ENCODE measurements at regions not wholly inside any gene's neighbourhood (a gene's known extent, or its start where the extent isn't known, plus 50 kb on each side); places are given as distances from the start of the nearest gene placed in this dataset.
A peak's percentile ranks its signal among the peaks of the same experiment; 100 is the strongest.

DNA sequence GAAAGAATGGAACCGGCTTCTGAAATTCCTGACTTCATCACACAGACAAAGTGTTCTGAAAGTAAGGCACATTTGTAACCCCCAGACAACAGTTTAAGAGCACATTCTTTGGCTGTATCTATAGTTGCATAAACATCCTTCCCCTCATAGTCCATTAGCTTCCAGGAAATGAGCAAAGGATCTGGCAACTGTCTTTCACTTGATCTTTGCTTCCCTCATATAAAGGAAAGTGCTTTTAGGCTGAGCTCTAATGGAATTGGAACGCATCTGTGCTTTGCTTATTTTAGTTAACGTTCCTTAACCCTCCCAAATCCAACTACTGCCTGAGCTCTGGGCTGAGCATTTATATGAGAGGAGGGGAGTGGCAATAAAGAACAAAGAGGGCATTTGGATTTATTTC lies 76.9 kb upstream of the API5 start:
- no peaks in the 10 kb centered on the region for H3K36me3 Mint-ChIP-seq (ENCODE audit: low read depth)
- no peak for DNase-seq
- peaks cover 20% of the 10 kb centered on the region for H3K9me3 Mint-ChIP-seq
- H3K4me3 Mint-ChIP-seq = no peak overlapping the region
- peak overlapping the region; percentile 43 for H3K27ac Mint-ChIP-seq
- peaks cover 10% of the 10 kb centered on the region for H3K4me1 Mint-ChIP-seq
- H3K27me3 Mint-ChIP-seq (ENCODE audit: low read depth, poor library complexity) = peaks cover 8% of the 10 kb centered on the region
- TF ChIP-seq, protein P1, sequence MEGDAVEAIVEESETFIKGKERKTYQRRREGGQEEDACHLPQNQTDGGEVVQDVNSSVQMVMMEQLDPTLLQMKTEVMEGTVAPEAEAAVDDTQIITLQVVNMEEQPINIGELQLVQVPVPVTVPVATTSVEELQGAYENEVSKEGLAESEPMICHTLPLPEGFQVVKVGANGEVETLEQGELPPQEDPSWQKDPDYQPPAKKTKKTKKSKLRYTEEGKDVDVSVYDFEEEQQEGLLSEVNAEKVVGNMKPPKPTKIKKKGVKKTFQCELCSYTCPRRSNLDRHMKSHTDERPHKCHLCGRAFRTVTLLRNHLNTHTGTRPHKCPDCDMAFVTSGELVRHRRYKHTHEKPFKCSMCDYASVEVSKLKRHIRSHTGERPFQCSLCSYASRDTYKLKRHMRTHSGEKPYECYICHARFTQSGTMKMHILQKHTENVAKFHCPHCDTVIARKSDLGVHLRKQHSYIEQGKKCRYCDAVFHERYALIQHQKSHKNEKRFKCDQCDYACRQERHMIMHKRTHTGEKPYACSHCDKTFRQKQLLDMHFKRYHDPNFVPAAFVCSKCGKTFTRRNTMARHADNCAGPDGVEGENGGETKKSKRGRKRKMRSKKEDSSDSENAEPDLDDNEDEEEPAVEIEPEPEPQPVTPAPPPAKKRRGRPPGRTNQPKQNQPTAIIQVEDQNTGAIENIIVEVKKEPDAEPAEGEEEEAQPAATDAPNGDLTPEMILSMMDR (IDR thresholded peaks at IDR 0.05) = no peak

DNA sequence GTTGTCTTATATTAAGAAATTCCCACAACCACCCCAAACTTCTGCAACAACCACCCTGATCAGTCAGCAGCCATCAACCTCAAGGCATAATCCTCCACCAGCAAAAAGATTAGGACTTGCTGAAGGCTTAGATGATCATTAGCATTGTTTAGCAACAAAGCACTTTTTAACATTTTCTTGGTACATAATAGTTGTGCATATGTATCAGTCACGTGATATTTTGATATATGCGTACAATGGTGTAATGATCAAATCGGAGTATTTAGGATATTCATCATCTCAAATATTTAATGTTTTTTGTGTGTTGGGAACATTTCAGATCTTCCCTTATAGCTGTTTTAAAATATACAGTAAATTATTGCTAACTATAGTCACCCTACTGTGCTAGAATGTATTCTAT lies 73.5 kb upstream of the API5 start:
- TF ChIP-seq, protein P1 (IDR thresholded peaks at IDR 0.05) = no peak
- DNase-seq = no peak
- no peak overlapping the region for H3K27ac Mint-ChIP-seq
- peaks cover 20% of the 10 kb centered on the region for H3K9me3 Mint-ChIP-seq
- H3K27me3 Mint-ChIP-seq (ENCODE audit: low read depth, poor library complexity) = peaks cover 3% of the 10 kb centered on the region
- H3K4me1 Mint-ChIP-seq = peaks cover 10% of the 10 kb centered on the region
- H3K4me3 Mint-ChIP-seq = no peak overlapping the region
- no peaks in the 10 kb centered on the region for H3K36me3 Mint-ChIP-seq (ENCODE audit: low read depth)

DNA sequence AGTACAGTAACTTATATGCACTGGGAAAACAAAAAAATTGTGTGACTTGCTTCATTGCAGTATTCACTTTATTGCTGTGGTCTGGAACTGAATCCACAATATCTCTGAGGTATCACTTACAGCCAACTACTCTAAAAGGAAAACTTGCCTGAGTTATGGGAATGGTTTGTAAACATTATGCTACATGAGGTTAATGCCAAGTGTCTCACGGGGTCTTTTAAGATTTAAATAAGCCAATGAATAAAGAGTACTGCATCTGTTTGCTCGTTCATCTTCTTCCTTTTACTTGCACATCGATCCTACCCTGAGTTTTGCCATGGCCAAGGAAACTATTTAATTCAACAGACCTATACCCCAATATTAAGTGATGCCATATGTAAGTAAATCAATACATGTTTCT lies 72.0 kb upstream of the API5 start:
- no peak overlapping the region for H3K4me3 Mint-ChIP-seq
- H3K36me3 Mint-ChIP-seq (ENCODE audit: low read depth) = no peaks in the 10 kb centered on the region
- H3K27ac Mint-ChIP-seq = no peak overlapping the region
- TF ChIP-seq, protein P1 (IDR thresholded peaks at IDR 0.05) = no peak
- H3K4me1 Mint-ChIP-seq = peaks cover 10% of the 10 kb centered on the region
- H3K27me3 Mint-ChIP-seq (ENCODE audit: low read depth, poor library complexity) = peaks cover 3% of the 10 kb centered on the region
- DNase-seq = no peak
- peaks cover 20% of the 10 kb centered on the region for H3K9me3 Mint-ChIP-seq

DNA sequence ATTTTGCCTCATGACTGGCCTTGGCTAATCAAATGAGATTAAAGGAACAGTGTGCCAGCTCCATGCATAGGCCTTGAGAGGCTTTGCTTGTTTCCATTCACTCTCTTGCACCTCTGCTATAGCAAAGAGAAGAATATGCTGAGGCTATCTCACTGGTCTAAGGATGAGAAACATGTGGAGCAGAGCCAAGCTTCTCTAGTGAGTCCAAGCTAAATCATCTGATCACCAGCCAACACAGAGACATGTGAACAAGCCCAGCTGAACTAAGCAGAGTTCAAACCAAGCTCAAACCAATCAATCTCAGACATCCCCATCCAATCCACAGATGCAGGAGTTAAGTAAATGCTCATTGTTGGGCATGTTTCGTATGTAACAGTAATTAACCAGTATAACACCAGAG lies 69.4 kb upstream of the API5 start:
- Mint-ChIP-seq H3K27me3 (ENCODE audit: low read depth, poor library complexity) (peaks cover 3% of the 10 kb centered on the region), H3K27ac (no peak overlapping the region), H3K9me3 (peaks cover 5% of the 10 kb centered on the region), H3K4me3 (no peak overlapping the region), H3K4me1 (no peaks in the 10 kb centered on the region), H3K36me3 (ENCODE audit: low read depth) (no peaks in the 10 kb centered on the region)
- TF ChIP-seq, protein P1 (IDR thresholded peaks at IDR 0.05) = no peak
- DNase-seq = no peak

DNA sequence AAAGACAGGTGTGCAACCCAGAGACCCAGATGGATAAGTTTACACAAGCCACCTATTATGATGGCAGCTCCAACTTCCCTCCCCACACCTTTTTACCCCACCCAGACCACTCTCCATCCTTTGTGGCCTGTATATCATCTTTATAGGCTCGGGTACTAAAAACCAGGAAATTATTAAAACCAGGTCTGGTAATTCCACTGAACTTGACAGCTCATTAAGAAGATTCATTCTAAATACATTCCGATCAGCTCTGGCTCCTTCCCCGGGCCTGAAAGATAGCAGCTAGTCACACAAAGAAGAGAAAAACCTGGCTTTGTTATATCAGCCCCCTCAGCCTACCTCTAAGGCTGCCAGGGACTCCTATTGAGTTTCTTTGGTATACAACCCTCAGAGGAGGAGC lies 67.9 kb upstream of the API5 start:
- no peaks in the 10 kb centered on the region for H3K4me1 Mint-ChIP-seq
- no peaks in the 10 kb centered on the region for H3K9me3 Mint-ChIP-seq
- peak; percentile 4 for DNase-seq
- peaks cover 3% of the 10 kb centered on the region for H3K27me3 Mint-ChIP-seq (ENCODE audit: low read depth, poor library complexity)
- no peaks in the 10 kb centered on the region for H3K36me3 Mint-ChIP-seq (ENCODE audit: low read depth)
- H3K27ac Mint-ChIP-seq = no peak overlapping the region
- TF ChIP-seq, protein P1 (IDR thresholded peaks at IDR 0.05) = no peak
- H3K4me3 Mint-ChIP-seq = no peak overlapping the region

DNA sequence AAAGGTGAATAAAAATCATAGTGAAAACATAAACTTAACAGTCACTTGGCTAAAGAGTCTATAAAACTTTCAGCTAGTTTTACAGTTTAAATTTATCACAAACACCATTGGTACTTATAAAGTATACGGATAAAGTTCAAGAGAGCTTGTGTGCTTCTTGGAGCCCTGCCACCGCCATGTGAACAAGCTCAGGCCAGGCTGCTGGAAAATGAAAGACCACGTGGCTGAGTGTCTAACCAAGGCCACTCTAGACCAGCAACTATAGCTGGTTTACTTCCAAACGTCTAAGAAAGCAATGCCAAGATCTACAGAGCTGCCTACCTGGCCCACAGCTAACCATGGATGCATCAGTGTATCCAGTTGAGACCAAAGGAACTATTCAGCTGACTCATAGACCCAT lies 66.3 kb upstream of the API5 start:
- no peak overlapping the region for H3K27ac Mint-ChIP-seq
- peaks cover 8% of the 10 kb centered on the region for H3K27me3 Mint-ChIP-seq (ENCODE audit: low read depth, poor library complexity)
- H3K4me3 Mint-ChIP-seq = no peak overlapping the region
- no peaks in the 10 kb centered on the region for H3K36me3 Mint-ChIP-seq (ENCODE audit: low read depth)
- TF ChIP-seq, protein P1 (IDR thresholded peaks at IDR 0.05) = no peak
- no peaks in the 10 kb centered on the region for H3K4me1 Mint-ChIP-seq
- no peak for DNase-seq
- H3K9me3 Mint-ChIP-seq = no peaks in the 10 kb centered on the region
